Lower leg skin (tissue), 3 donors: ENCODE measurements at regions not wholly inside any gene's neighbourhood (a gene's known extent, or its start where the extent isn't known, plus 50 kb on each side); places are given as distances from the start of the nearest gene placed in this dataset.

Source experiments
- CTCF ChIP-seq, 3 donors: fragments of 450-650 bp; IDR thresholded peaks; one replicate each; pipeline ENCODE4 v1.5.1; 2016; ENCODE audit warnings: antibody characterized with exemption in 3 of 3, mild to moderate bottlenecking in 3 of 3, moderate library complexity in 2 of 3
- POLR2A ChIP-seq, 2 donors: fragments of 450-650 bp; IDR thresholded peaks; one replicate each; pipeline ENCODE4 v1.6.1; 2016 to 2017; ENCODE audit warnings: antibody characterized with exemption in 2 of 2, mild to moderate bottlenecking in 1 of 2, moderate library complexity in 1 of 2

DNA sequence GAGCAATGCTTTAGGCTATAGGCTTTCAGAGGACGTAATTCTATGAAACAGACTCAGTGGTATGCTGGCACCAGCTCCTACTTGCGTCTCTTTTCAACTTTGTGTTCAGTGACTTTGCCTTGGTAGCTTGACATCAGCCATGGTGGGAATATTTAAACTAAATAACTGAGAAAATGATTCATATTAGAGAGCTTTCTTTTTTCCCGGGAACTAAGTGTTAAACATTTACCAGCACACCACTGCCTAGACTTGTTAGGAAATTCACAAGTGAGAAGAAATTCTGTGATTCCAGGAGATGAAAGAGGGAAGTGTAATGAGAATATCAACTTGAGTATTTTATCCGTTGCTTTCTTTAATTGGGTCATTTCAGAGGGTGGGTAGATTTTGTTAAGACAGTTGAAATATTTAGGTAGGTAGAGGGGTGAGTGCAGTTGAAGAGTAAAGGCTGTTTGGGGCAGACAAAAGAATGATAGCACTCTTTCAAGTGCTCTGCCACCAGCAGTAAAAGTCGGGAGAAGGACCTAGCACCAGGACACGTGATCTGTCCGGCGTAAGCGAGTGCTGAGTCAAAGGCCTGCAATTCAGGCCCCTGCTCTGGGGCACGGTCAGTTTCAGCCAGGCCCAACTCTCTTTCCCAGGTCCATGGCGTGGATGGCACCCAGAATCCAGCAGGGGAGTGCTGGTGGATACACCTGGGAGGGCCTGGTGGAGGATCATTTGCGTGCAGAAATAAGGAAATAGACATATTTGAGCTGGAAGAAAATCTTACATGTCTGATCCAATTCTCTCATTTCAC is 206.3 kb downstream of the SNX10 start:
- TF ChIP-seq CTCF (IDR thresholded peaks at IDR 0.05) (no peak), POLR2A (IDR thresholded peaks at IDR 0.05) (no peak)
